ENCODE measurements at regions not wholly inside any gene's neighbourhood (a gene's known extent, or its start where the extent isn't known, plus 50 kb on each side); places are given as distances from the start of the nearest gene placed in this dataset.
"Not testable (repeated sequence)": the region's sequence is repeated elsewhere in the genome, so short reads cannot be mapped to it uniquely, and the experiment has no call there.

- H3K36me3 ChIP-seq: no peaks in the 10 kb centered on the region
- no peak for DNase-seq
- intact Hi-C loops (cut with DNase I): no loop called here
- TF ChIP-seq POLR2A (IDR thresholded peaks at IDR 0.05): no peak
- no peak for TF ChIP-seq CTCF (IDR thresholded peaks at IDR 0.05)
- no peak for TF ChIP-seq EP300 (IDR thresholded peaks at IDR 0.05)
- 13 to 37% methylated on average over 1 of the region's 1 CpG for WGBS, 2 donors
- H3K4me3 ChIP-seq: no peak overlapping the region
- no peaks in the 10 kb centered on the region for H3K4me1 ChIP-seq
- no peak overlapping the region for H3K27ac ChIP-seq
- H3K9me3 ChIP-seq: no peaks in the 10 kb centered on the region
- H3K27me3 ChIP-seq: no peaks in the 10 kb centered on the region
Measured at GRCh38 chr12:84166812-84167211, 745.8 kb downstream of the SLC6A15 start.

- H3K4me3 ChIP-seq: no peak overlapping the region
- DNase-seq: no peak
- 31 to 53% methylated on average over 2 of the region's 2 CpGs for WGBS, 2 donors
- H3K36me3 ChIP-seq: no peaks in the 10 kb centered on the region
- intact Hi-C loops (cut with DNase I): no loop called here
- no peak overlapping the region for H3K27ac ChIP-seq
- TF ChIP-seq POLR2AphosphoS5 (IDR thresholded peaks at IDR 0.05) (no peak), POLR2A (IDR thresholded peaks at IDR 0.05) (no peak), CTCF (IDR thresholded peaks at IDR 0.05) (no peak), EP300 (IDR thresholded peaks at IDR 0.05) (no peak)
- no peaks in the 10 kb centered on the region for H3K9me3 ChIP-seq
- no peaks in the 10 kb centered on the region for H3K4me1 ChIP-seq
- no peaks in the 10 kb centered on the region for H3K27me3 ChIP-seq
Measured at GRCh38 chr12:84165998-84166571, 746.5 kb downstream of the SLC6A15 start.

GRCh38 chr12:84161296-84161695 lies 751.3 kb downstream of the SLC6A15 start:
- Histone ChIP-seq H3K4me1 (no peaks in the 10 kb centered on the region), H3K9me3 (no peaks in the 10 kb centered on the region), H3K4me3 (no peak overlapping the region), H3K27ac (no peak overlapping the region), H3K27me3 (no peaks in the 10 kb centered on the region), H3K36me3 (no peaks in the 10 kb centered on the region)
- WGBS, 2 donors: 69 to 74% methylated on average over 2 of the region's 2 CpGs
- no peak for DNase-seq
- TF ChIP-seq POLR2AphosphoS5 (IDR thresholded peaks at IDR 0.05): no peak
- TF ChIP-seq POLR2A (IDR thresholded peaks at IDR 0.05): no peak
- no peak for TF ChIP-seq CTCF (IDR thresholded peaks at IDR 0.05)
- no peak for TF ChIP-seq EP300 (IDR thresholded peaks at IDR 0.05)
- intact Hi-C loops (cut with DNase I): no loop called here

- intact Hi-C loops (cut with DNase I): no loop called here
- no peak for DNase-seq
- Histone ChIP-seq H3K27ac (no peak overlapping the region), H3K9me3 (no peaks in the 10 kb centered on the region), H3K36me3 (no peaks in the 10 kb centered on the region), H3K27me3 (no peaks in the 10 kb centered on the region), H3K4me3 (no peak overlapping the region), H3K4me1 (no peaks in the 10 kb centered on the region)
- WGBS, 2 donors: 69 to 83% methylated on average over 1 of the region's 1 CpG
- TF ChIP-seq CTCF (IDR thresholded peaks at IDR 0.05): no peak
- TF ChIP-seq EP300 (IDR thresholded peaks at IDR 0.05): no peak
- TF ChIP-seq POLR2A (IDR thresholded peaks at IDR 0.05): no peak
- TF ChIP-seq POLR2AphosphoS5 (IDR thresholded peaks at IDR 0.05): no peak
Measured at GRCh38 chr12:84159260-84159659, 753.3 kb downstream of the SLC6A15 start.

- Histone ChIP-seq H3K27ac (no peak overlapping the region), H3K4me1 (no peaks in the 10 kb centered on the region), H3K4me3 (no peak overlapping the region), H3K27me3 (no peaks in the 10 kb centered on the region), H3K36me3 (no peaks in the 10 kb centered on the region), H3K9me3 (no peaks in the 10 kb centered on the region)
- intact Hi-C loops (cut with DNase I): no loop called here
- DNase-seq: no peak
- TF ChIP-seq POLR2AphosphoS5 (IDR thresholded peaks at IDR 0.05): no peak
- TF ChIP-seq CTCF (IDR thresholded peaks at IDR 0.05): no peak
- no peak for TF ChIP-seq EP300 (IDR thresholded peaks at IDR 0.05)
- TF ChIP-seq POLR2A (IDR thresholded peaks at IDR 0.05): no peak
- WGBS, 2 donors: 64 to 74% methylated on average over 1 of the region's 1 CpG
Measured at GRCh38 chr12:84157170-84157569, 755.4 kb downstream of the SLC6A15 start.

GRCh38 chr12:84154991-84155930 lies 757.3 kb downstream of the SLC6A15 start:
- DNase-seq; H3K27me3 ChIP-seq; H3K27ac ChIP-seq; intact Hi-C loops (cut with DNase I); H3K4me1 ChIP-seq; H3K4me3 ChIP-seq; H3K36me3 ChIP-seq; H3K9me3 ChIP-seq: not testable (repeated sequence)
- WGBS, 2 donors: 90 to 92% methylated on average over 30 of the region's 30 CpGs

Data from sigmoid colon (tissue), 6 donors.